ENCODE measurements at regions not wholly inside any gene's neighbourhood (a gene's known extent, or its start where the extent isn't known, plus 50 kb on each side); places are given as distances from the start of the nearest gene placed in this dataset.

DNA sequence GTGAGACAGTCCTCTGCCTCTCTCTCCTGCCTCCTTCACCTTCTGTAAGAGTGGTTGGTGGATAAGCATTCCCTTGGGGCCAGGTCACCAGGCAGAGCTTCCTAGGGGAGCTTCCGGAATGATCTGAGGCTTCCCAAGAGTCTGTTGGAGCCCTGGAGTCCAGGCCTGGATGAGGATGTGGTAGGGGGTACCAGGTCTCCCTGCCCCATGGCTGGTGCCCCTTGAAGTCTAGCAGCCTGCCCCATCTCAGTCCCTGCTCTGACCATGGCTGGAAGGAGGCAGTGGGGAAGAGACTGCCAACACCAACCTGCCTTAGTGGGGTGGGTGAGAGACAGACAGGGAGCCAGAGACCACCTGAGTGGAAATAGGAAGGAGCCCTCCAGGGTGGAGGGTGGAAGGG is 1316.9 kb downstream of the UQCRFS1 start:
- peaks cover 19% of the 10 kb centered on the region for H3K9me3 Mint-ChIP-seq
- H3K4me1 Mint-ChIP-seq (ENCODE audit: low read depth), result no peaks in the 10 kb centered on the region
- H3K27me3 Mint-ChIP-seq (ENCODE audit: low read depth), result no peaks in the 10 kb centered on the region
- intact Hi-C loops (cut with micrococcal nuclease), result no loop called here
- DNase-seq (ENCODE audit: low spot score), result no peak
- H3K36me3 Mint-ChIP-seq (ENCODE audit: low read depth), result no peaks in the 10 kb centered on the region
- H3K4me3 Mint-ChIP-seq (ENCODE audit: low read depth), result no peak overlapping the region
- H3K27ac Mint-ChIP-seq, result no peak overlapping the region

DNA sequence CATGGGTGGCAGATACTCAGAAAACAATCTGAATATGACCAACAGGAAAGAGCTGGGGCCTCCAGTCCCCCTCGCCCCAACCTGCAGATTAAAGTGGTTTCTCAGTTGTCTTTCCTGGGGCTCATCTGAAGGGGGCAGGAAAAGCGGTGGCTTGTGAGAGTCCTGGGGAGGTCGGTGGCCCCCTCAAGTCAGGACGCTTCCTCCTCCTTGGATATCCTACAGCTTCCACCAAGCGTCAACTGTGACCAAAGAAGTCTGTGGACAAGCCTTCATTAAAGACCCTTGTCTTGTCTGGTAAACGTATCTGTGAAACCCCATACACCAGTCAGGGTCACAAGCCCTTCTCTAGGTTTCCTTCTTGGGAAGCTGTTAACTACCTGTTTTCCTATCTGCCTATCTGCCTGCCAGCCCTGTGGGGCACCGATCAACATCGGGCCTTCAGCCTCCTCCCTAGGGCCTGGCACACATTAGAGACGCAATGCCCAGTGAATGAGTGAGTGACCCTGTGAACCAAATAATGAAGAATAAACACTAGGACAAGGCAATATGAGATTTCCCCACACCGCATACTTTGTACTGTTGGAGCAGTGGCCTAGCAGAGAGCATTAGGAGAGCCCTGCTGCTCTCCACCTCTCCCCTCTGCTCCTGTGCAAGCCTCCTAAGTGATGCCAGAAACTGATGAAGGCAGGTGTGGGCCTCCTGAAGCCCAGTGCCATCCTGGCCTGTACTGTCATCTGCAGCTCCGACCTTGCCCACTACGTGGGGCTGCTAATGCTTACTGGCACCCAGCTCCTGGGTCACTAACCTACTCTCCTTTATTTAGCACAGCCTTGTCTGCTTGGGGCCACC is 1317.8 kb downstream of the UQCRFS1 start:
- no peaks in the 10 kb centered on the region for H3K36me3 Mint-ChIP-seq (ENCODE audit: low read depth)
- intact Hi-C loops (cut with micrococcal nuclease), result no loop called here
- DNase-seq (ENCODE audit: low spot score), result no peak
- H3K9me3 Mint-ChIP-seq, result peaks cover 14% of the 10 kb centered on the region
- no peaks in the 10 kb centered on the region for H3K27me3 Mint-ChIP-seq (ENCODE audit: low read depth)
- no peak overlapping the region for H3K4me3 Mint-ChIP-seq (ENCODE audit: low read depth)
- no peak overlapping the region for H3K27ac Mint-ChIP-seq
- H3K4me1 Mint-ChIP-seq (ENCODE audit: low read depth), result no peaks in the 10 kb centered on the region

DNA sequence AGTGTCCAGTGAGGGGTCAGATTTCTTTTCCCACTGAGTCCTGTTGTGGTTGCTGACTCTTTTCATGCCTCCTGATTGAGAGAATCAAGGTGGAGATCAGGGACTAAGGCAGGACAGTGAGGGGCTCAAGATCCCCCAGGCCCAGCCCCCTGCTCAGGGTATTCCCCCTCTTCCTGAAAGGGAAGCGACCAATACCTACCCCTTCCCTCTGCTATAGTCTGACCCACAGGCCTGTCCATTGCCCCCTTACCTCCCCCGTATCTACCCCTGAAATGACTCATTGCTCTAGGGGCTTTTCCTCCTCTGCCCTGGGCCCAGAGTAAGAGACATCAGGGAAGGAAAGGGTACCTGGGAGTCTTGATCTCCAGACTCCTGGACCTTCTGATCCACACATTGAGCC is 1320.5 kb downstream of the UQCRFS1 start:
- peaks cover 18% of the 10 kb centered on the region for H3K9me3 Mint-ChIP-seq
- H3K4me1 Mint-ChIP-seq (ENCODE audit: low read depth), result no peaks in the 10 kb centered on the region
- intact Hi-C loops (cut with micrococcal nuclease), result no loop called here
- no peaks in the 10 kb centered on the region for H3K27me3 Mint-ChIP-seq (ENCODE audit: low read depth)
- no peaks in the 10 kb centered on the region for H3K36me3 Mint-ChIP-seq (ENCODE audit: low read depth)
- DNase-seq (ENCODE audit: low spot score), result no peak
- no peak overlapping the region for H3K27ac Mint-ChIP-seq
- no peak overlapping the region for H3K4me3 Mint-ChIP-seq (ENCODE audit: low read depth)

DNA sequence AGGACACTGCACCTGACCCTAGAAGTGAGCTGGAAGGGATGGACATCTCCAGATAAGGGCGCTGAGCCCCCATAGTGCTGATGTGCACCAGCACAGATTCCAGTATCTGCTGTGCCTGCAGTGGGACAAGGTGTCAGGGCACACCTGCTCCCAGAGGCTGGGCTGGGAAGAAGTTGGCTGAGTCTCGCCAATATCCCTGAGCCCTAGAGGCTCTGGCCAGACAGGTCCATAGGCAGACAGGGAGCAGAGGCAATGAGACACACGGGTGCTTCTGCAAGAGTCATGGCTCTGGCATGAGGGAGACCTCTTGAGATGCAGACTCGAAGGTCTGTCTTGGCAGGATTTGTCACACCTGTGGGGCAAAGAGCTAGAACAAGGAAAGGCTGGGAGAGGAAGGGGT is 1321.5 kb downstream of the UQCRFS1 start:
- H3K4me1 Mint-ChIP-seq (ENCODE audit: low read depth), result no peaks in the 10 kb centered on the region
- no peak for DNase-seq (ENCODE audit: low spot score)
- H3K4me3 Mint-ChIP-seq (ENCODE audit: low read depth), result no peak overlapping the region
- no peaks in the 10 kb centered on the region for H3K36me3 Mint-ChIP-seq (ENCODE audit: low read depth)
- H3K9me3 Mint-ChIP-seq, result peaks cover 29% of the 10 kb centered on the region
- no peak overlapping the region for H3K27ac Mint-ChIP-seq
- H3K27me3 Mint-ChIP-seq (ENCODE audit: low read depth), result no peaks in the 10 kb centered on the region
- intact Hi-C loops (cut with micrococcal nuclease), result no loop called here

DNA sequence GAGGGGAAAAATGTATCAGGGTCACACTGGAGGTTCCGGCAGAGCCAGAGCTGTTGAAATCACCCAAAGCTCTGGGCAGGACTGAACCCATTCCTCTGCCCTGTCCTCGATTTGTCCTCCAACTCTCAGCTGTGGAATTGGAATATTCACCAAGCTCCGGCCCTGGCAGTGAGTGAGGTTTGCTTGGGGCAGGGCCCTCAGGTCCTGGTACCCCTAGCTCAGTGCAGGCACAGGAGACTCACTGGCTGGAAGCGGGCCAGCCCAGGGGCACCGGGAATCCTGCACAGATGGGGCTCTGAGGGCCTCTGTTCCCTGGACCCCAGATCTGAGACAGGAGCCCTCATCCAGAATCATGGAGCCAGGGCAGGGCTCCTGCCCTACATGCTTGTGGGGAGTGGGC is 1322.3 kb downstream of the UQCRFS1 start:
- no peak overlapping the region for H3K27ac Mint-ChIP-seq
- no peak overlapping the region for H3K4me3 Mint-ChIP-seq (ENCODE audit: low read depth)
- peaks cover 32% of the 10 kb centered on the region for H3K9me3 Mint-ChIP-seq
- no peaks in the 10 kb centered on the region for H3K36me3 Mint-ChIP-seq (ENCODE audit: low read depth)
- intact Hi-C loops (cut with micrococcal nuclease), result no loop called here
- H3K27me3 Mint-ChIP-seq (ENCODE audit: low read depth), result no peaks in the 10 kb centered on the region
- no peaks in the 10 kb centered on the region for H3K4me1 Mint-ChIP-seq (ENCODE audit: low read depth)
- no peak for DNase-seq (ENCODE audit: low spot score)

DNA sequence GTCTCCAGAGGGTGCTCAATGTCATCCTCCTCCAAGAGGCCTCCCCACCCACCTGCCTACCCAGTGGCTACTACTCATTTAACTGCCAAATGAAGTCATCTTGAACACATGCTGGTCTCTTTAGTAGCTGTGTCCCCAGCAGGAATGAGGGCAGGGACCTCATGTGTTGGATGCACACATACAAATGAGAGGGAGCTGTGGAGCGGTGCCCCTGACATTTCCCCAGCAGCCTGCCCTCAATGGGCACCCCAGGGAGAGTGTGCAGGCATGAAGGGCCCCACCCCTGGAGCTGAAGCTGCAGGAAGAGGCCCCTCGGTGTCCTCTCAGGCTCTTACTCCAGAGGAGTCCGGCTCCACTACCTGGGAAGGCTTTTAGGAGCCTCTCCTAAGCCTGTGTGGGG is 1322.7 kb downstream of the UQCRFS1 start:
- DNase-seq (ENCODE audit: low spot score), result no peak
- no peak overlapping the region for H3K27ac Mint-ChIP-seq
- H3K27me3 Mint-ChIP-seq (ENCODE audit: low read depth), result no peaks in the 10 kb centered on the region
- no peaks in the 10 kb centered on the region for H3K4me1 Mint-ChIP-seq (ENCODE audit: low read depth)
- intact Hi-C loops (cut with micrococcal nuclease), result no loop called here
- H3K36me3 Mint-ChIP-seq (ENCODE audit: low read depth), result no peaks in the 10 kb centered on the region
- H3K9me3 Mint-ChIP-seq, result peaks cover 32% of the 10 kb centered on the region
- no peak overlapping the region for H3K4me3 Mint-ChIP-seq (ENCODE audit: low read depth)

DNA sequence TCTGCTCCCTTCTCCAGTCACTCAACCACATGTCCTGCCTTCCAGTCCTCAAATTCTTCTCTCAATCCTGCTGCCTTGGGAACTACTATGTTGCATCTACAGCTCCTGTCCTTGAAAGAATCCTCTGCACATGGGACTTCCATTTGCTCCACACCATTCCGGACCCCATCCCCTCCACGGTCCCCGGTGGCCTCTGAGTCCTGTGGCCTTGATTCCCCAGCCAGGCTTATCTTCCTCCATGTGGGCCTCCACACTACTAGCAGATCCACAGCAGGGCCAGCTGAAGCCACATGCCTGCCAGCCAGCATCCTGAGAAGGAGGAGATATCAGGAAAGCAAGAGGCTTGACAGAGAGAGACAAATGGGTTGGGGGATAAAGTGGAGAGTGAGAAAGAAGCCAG is 1323.8 kb downstream of the UQCRFS1 start:
- DNase-seq (ENCODE audit: low spot score), result no peak
- Mint-ChIP-seq H3K4me1 (ENCODE audit: low read depth) (no peaks in the 10 kb centered on the region), H3K36me3 (ENCODE audit: low read depth) (no peaks in the 10 kb centered on the region), H3K27ac (no peak overlapping the region), H3K4me3 (ENCODE audit: low read depth) (no peak overlapping the region), H3K9me3 (peaks cover 35% of the 10 kb centered on the region), H3K27me3 (ENCODE audit: low read depth) (no peaks in the 10 kb centered on the region)
- intact Hi-C loops (cut with micrococcal nuclease), result no loop called here

DNA sequence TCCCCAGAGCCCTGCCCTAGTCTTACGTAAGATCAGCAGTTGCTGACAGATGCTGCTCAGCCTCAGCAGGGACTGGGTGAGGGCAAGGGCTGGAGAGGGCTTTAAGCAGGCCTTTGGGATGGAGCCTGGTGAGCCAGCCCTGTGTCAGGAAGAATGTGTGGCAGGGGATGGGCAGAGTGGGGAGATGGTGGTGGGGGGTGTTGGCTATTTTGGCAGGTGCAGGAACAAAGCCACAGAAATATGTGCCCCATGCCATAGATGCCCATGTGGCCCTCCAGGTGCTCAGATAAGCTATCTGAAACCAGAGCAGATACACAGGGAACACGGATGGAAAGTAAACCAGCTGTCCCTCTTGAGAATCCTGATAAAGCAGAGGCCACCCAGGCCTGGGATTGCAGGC is 1325.0 kb downstream of the UQCRFS1 start:
- intact Hi-C loops (cut with micrococcal nuclease), result no loop called here
- H3K9me3 Mint-ChIP-seq, result peaks cover 34% of the 10 kb centered on the region
- H3K27me3 Mint-ChIP-seq (ENCODE audit: low read depth), result no peaks in the 10 kb centered on the region
- no peak overlapping the region for H3K4me3 Mint-ChIP-seq (ENCODE audit: low read depth)
- H3K4me1 Mint-ChIP-seq (ENCODE audit: low read depth), result no peaks in the 10 kb centered on the region
- H3K27ac Mint-ChIP-seq, result no peak overlapping the region
- no peak for DNase-seq (ENCODE audit: low spot score)
- H3K36me3 Mint-ChIP-seq (ENCODE audit: low read depth), result no peaks in the 10 kb centered on the region

DNA sequence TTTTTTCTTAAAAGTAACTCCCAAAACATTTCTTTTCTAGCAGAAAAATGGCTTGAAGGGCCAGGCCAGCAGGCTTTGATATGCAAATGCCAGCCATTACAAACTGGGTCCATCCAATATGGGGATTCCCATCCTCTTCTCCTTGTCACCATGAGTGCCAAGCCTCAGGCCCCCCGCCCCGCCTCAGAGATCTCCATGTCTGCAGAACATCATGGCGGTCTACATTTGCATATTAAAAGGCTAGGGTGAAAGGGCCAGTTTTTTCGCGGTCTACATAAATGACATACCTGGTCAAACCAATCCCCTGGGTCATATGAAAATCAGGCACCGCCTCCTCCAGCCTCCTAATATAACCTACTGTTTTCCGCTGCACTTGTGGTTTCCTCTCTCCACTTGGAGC is 1327.6 kb downstream of the UQCRFS1 start:
- intact Hi-C loops (cut with micrococcal nuclease), result no loop called here
- Mint-ChIP-seq H3K27me3 (ENCODE audit: low read depth) (no peaks in the 10 kb centered on the region), H3K36me3 (ENCODE audit: low read depth) (no peaks in the 10 kb centered on the region), H3K4me3 (ENCODE audit: low read depth) (no peak overlapping the region), H3K4me1 (ENCODE audit: low read depth) (no peaks in the 10 kb centered on the region), H3K27ac (no peak overlapping the region), H3K9me3 (peaks cover 45% of the 10 kb centered on the region)
- DNase-seq (ENCODE audit: low spot score), result no peak

DNA sequence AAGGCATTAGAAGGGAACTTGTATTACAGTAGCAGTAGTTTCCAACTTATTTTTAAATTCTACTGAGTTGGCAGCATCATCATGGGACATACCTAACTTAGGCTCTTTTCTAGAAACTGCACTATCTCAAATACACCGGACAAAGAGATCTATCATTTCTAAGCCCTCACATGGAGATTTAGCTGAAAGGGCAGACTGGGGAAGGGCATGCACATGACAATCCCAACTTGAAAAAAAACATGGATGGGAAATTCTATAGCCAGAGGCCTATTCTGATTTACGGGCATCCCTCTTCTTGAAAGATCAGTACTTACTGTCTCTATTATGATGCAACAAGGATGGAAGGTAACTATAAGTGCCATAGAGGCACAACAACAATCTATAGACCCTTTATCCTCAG is 1328.6 kb downstream of the UQCRFS1 start:
- no peak overlapping the region for H3K27ac Mint-ChIP-seq
- no peak overlapping the region for H3K4me3 Mint-ChIP-seq (ENCODE audit: low read depth)
- DNase-seq (ENCODE audit: low spot score), result no peak
- no peaks in the 10 kb centered on the region for H3K4me1 Mint-ChIP-seq (ENCODE audit: low read depth)
- no peaks in the 10 kb centered on the region for H3K36me3 Mint-ChIP-seq (ENCODE audit: low read depth)
- intact Hi-C loops (cut with micrococcal nuclease), result no loop called here
- peaks cover 45% of the 10 kb centered on the region for H3K9me3 Mint-ChIP-seq
- no peaks in the 10 kb centered on the region for H3K27me3 Mint-ChIP-seq (ENCODE audit: low read depth)

DNA sequence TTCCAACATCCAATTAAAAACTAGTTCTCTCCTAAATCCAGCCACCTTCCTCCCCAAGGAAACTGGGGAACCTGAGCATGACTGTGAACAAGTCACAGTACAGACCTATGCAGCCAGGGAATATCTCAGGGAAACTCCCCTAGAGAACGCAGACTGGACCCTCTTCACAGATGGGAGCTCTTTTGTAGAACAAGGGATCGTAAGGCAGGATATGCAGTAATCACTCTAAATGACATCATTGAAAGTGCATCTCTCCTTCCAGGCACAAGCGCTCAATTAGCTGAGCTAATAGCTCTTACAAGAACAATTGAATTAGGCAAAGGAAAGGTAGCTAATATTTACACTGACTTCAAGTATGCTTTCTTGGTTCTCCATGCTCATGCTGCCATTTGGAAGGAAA is 1331.7 kb downstream of the UQCRFS1 start:
- intact Hi-C loops (cut with micrococcal nuclease), result no loop called here
- no peaks in the 10 kb centered on the region for H3K36me3 Mint-ChIP-seq (ENCODE audit: low read depth)
- H3K4me3 Mint-ChIP-seq (ENCODE audit: low read depth), result no peak overlapping the region
- no peaks in the 10 kb centered on the region for H3K4me1 Mint-ChIP-seq (ENCODE audit: low read depth)
- H3K27me3 Mint-ChIP-seq (ENCODE audit: low read depth), result no peaks in the 10 kb centered on the region
- no peak for DNase-seq (ENCODE audit: low spot score)
- H3K27ac Mint-ChIP-seq, result no peak overlapping the region
- H3K9me3 Mint-ChIP-seq, result peaks cover 49% of the 10 kb centered on the region

DNA sequence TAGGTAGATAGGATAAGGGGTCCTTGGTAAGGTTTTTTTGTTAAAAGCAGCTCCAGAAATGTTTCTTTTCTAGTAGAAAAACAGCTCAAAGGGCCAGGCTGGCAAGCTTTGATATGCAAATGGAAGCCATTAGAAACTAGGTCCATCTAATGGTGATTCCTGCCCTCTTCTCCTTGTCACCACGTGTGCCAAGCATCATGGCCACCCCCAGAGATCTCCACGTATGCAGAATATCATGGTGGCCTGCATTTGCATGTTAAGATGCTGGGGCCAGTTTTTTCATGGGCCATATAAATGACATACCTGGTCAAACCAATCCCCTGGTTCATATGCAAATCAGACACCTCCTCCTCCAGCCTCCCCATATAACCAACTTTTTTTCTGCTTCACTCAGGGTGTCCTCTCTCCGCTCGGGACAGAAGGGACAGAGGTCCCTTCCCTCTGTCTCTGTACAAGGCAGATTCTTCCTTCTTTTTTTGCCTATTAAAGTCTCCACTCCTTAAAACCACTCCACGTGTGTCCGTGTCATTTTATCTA is 1335.9 kb downstream of the UQCRFS1 start:
- Mint-ChIP-seq H3K27ac (no peak overlapping the region), H3K4me1 (ENCODE audit: low read depth) (no peaks in the 10 kb centered on the region), H3K9me3 (peaks cover 31% of the 10 kb centered on the region), H3K27me3 (ENCODE audit: low read depth) (no peaks in the 10 kb centered on the region), H3K4me3 (ENCODE audit: low read depth) (no peak overlapping the region), H3K36me3 (ENCODE audit: low read depth) (no peaks in the 10 kb centered on the region)
- DNase-seq (ENCODE audit: low spot score), result no peak
- intact Hi-C loops (cut with micrococcal nuclease), result no loop called here

DNA sequence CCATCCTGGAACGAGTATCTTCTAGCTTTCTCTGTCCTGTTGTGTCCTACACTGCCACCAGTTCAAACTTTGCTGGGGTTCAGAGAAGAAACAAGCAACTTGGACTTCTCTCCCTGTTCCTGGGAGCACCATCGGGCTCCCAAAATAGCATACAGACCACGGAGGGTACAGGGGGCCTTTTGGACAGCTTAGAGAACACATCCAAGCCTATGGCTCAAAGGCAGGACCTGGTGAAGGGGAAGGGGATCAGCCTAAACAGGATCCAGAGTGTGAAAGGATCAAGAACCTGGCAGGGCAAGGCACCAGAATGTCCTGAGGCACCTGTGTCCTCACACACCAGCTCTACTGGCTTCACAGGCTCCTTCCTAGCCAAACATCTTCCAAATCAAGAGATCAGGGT is 1336.5 kb downstream of the UQCRFS1 start:
- Mint-ChIP-seq H3K36me3 (ENCODE audit: low read depth) (no peaks in the 10 kb centered on the region), H3K27ac (no peak overlapping the region), H3K9me3 (peaks cover 30% of the 10 kb centered on the region), H3K4me3 (ENCODE audit: low read depth) (no peak overlapping the region), H3K27me3 (ENCODE audit: low read depth) (no peaks in the 10 kb centered on the region), H3K4me1 (ENCODE audit: low read depth) (no peaks in the 10 kb centered on the region)
- intact Hi-C loops (cut with micrococcal nuclease), result no loop called here
- no peak for DNase-seq (ENCODE audit: low spot score)
